Activated CD4-positive, alpha-beta T cell treated with anti-CD3 and anti-CD28 coated beads for 48 hours (primary cell): ENCODE measurements at regions not wholly inside any gene's neighbourhood (a gene's known extent, or its start where the extent isn't known, plus 50 kb on each side); places are given as distances from the start of the nearest gene placed in this dataset.
"Not testable (repeated sequence)": the region's sequence is repeated elsewhere in the genome, so short reads cannot be mapped to it uniquely, and the experiment has no call there.

Experiments used
- DNase-seq: peaks from one replicate; pipeline ENCODE4 v3.0.0-alpha.2; 2020

DNA sequence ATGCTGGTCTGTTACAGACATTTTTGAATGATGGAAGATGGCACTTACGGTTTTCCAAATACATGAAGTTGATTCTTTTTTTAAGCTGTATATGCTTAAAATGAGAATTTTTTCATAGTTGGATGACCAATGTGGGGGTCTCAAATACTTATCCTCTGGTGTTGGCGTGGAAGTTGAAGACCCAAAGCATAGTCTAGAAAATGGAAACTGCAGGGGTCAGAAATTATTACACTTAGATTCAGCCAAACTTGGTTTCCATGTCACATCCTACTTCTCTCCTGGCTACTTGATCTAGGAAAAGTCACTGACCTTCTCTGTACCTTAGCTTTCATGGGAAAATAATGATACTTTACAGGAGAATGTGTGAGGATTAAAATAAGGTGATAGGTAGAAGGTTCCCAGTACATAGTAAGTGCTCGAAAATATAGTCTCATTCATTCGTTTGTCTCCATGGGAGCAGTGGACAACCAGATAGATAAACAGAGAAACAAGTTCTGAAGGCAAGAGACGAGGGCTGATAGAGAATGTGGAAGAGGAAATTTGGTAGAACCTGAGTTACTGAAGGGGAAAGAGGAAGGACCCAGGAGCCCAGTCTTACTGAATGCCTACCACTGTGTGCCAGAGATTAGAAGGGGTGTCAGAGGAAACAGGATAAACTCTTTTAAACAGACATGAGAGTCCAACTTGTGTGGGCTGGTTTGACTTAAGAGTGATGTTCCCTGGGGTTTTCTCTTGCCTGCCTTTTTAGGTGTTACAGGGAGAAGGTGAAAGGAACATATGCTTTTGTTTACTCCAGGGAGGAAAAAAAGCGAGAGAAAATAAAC lies 560.3 kb upstream of the KLF4 start:
- DNase-seq = no peak

DNA sequence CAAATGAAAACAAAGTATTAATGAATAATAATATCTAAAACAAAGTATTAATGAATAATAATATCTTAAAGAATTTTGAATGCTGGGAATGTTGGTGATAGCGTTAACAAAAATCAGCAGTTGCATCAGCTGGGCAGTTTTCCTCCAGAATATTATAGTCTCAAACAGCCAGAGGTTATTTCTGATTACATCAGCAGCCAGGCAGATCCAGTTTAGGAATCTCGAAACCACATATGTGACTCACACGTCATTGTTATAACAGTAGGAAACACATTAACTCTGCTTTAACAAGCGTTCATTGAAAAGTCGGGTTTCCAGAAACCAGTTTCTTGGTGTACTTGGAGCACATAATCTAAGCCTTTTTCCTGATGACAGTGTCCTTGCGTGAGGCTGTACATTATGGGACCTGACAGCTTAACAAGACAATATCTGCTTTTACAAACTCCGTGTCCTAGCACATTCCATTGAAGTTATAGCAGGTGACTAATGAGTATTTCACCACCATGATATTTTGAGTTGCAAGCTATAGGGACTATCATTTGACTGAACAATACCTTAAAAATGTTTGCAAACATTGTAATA lies 559.5 kb upstream of the KLF4 start:
- DNase-seq = no peak

DNA sequence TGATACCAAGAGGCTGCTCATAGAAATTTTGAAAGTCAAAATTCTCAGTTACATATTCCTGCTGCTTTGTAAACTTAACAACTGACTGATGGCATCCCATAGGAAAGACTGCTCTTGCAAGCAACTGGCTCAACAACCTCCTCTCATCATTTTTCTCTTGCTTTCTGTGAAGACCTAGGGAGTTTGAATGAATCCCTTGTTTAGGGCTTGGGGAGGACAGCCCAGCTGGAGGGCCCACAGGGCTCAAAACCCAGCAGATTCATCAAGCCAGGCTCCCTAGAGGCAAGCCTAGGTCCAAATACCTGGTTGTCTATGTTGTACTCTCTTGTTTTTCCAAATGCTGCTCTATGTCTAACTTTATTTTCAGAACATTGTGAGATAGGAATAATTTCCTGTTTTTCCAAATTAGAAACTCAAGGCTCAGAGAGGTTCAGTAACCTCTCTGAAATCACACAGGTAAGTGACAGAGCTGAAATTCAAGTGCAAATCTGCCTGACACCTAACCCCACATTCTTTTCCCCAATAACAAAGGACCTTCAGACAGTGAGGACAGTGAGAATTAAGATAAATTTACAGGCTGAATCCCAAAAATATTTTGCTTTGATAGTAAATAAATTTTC lies 558.9 kb upstream of the KLF4 start:
- no peak for DNase-seq

DNA sequence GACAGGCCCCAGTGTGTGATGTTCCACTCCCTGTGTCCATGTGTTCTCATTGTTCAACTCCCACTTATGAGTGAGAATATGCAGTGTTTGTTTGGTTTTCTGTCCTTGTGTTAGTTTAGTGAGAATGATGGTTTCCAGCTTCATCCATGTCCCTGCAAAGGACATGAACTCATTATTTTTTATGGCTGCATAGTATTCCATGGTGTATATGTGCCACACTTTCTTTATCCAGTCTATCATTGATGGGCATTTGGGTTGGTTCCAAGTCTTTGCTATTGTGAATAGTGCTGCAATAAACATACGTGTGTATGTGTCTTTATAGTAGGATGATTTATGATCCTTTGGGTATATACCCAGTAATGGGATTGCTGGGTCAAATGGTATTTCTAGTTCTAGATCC lies 558.2 kb upstream of the KLF4 start:
- DNase-seq = not testable (repeated sequence)

DNA sequence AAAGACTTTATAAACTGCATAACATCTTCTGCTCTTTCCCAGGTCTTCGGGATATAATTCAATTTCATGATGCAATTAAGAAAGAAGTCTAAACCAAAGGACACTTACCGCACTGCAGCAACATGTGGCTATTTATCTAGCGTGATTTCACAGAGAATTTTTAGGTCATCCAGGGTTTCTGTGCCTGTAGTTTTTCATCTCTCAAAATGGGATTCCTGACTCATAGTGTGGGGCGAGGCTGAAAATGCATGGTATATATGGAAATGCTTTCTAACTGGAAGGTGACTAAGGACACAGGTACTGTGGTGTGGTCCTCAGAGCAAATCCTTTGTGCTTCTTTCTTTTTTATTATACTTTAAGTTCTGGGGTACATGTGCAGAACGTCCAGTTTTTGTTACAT lies 557.7 kb upstream of the KLF4 start:
- DNase-seq = no peak

DNA sequence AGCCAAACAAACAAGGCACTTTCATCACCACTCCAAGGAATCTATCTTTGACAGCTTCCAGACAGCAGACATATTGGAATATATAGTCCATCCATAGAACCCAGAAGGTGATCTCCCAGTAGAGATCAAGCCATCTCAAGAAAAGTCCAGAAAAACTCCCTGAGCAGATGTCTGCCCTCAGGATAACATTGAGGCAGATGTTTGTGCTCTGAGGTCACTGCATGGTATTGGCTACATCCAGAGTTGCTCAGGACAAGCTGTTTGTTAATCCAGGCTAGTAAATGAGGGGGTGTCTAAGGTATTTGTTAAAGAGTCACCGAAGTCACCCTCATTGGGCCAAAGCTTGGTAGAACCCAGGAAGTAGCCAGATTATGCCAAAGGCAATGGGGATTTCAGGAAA lies 556.3 kb upstream of the KLF4 start:
- no peak for DNase-seq

DNA sequence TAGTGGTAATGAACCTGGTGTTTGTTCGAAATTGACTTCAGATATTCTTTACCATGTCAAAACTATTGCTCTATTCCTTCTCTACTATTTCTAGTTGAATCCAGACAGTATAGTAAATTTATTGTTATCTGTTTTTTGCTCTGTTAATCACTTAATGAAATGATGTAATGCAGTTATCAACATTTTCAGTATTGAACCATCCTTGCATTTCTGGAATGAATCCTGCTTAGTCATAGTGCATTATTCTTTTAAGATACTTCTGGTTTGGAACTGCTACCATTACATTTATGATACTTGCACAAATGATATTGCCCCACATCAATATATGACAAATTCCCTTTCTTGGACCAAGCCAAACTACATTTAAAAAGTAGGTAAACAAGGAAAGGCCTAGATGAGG lies 554.0 kb upstream of the KLF4 start:
- no peak for DNase-seq

DNA sequence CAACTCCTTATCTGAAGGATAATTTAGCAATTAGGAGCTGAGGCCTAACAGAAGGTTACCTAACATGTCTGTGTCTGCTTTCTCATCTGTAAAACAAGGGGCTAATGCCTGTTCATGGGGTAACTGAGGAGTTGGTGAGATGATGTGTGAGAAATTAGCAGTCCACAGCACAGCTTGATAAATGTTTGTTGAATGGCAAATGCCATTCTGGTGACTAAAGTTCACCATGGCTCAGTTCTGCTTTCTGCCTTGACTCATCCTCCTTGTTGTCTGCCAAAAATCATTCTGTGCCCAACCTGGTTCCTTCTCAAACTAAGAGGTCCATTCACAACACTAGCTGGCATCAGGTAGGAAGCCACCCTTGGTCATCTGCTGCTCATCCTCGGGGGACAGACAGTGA lies 552.0 kb upstream of the KLF4 start:
- no peak for DNase-seq

DNA sequence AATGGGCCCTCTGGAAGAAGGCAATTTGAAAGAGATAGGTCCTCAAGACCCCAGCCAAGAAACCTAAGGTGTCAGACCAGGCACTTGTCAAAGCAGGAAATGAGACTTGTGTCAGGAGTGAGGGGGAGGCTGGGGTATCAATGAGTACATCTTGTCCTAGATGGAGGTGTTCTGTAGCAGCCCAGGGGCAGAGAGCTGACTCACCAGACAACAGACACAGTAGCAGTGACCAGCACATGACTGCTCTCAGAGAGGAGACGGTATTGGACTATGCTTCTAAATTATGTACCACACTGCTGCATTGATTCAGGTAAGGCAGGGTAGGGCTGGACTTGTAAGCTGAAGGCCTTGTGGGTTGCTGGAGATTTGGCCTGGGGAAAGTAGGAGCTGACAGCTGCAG lies 551.2 kb upstream of the KLF4 start:
- no peak for DNase-seq

DNA sequence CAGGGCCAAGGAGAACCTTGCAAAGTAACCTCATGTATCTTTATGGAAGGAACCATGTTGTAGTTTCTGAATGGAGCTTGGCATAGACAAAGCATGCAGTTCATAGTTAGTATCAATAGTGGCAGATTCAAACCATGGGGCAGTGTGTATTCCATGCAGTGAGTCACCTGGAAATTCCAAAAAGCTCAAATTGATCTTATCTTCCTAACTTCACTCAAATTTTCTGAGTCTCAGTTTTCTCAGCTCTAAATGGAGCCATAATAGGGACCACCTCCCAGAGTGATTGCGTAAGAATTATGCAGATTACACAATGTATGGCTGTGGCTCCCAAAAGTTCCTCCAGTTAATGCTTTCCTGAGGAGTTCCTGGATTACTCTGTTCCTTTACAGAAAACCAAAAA lies 549.9 kb upstream of the KLF4 start:
- DNase-seq = no peak

DNA sequence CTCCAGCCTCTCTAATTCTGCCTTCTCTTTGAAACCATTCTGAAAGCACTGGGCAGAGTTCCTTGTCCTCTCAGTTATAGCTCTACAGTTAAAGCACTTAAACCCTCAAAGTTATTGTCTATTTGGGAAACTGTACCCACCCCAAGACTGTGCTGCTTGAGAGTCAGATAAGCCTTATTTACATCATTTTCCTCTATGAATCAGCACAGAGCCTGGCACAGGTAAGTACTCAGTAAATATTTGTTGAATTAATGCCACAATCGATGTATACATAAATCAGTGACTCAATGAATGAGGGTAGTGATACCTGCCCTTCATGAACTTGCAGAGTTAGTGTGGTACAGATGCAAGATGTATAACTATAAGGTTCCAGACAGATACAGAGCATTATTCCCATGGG lies 549.4 kb upstream of the KLF4 start:
- DNase-seq = no peak

DNA sequence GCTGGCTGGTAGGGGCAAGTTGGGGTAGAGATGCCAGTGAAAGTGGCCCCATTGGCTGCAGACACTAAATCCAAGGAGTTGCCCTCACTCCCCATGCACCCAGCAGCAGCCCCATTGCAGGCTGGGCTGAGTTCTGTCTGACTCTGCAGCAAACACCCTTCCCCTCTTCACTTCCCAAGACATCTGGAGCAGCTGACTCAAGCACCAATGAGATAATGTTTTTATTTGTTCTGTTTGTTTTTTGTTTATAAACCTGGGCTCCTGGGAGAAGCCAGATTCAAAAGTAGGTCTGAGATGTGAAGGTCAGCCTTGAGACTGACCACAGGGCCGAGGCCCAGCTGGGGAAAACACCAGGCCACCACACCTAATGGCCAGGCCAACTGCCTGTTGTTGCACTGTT lies 545.9 kb upstream of the KLF4 start:
- no peak for DNase-seq

DNA sequence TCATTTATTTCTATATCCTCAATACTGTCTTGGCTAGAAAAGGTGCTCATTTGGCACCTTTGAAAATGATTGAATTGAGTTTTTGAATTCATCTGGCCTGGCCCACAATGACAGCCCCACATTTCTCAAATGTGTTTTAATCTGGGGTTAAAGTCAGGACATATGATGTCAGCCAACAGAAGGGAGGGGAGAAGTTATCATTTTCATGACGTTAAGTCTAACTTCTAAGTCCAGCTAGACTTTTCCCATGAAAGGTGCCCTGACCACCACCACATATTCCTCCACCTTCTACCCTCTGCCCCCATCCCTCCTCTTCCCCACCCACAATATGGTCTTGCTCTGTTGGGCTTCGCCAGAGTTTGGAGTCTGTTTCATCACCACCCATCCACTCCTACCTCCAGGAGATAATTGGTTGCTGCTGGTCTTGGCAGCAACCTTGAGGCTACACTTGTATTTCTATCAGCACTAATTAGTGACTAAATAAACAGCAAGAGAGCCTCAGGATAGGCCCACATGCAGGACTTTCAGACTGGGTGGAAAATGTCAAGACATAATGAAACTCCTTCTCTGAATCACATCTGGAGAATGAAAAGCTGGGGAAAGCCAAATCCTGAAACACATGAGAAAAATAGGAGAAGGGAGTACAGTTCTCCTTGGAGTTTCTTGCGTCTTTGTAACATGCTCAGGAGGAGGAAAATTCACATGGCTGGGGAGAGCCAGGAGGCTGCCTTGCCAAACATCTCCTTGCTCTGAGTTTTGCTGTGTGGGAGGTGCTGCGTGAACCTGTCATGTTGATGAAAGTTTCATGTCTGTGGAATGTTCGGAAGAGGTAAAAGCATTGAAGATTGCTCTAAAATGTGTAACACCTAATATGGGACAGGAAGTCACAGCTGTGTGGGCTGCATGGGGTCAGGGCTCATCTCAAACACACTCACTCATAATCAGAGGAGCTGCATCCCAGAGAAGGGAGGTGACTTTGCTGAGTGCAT lies 544.7 kb upstream of the KLF4 start:
- no peak for DNase-seq

DNA sequence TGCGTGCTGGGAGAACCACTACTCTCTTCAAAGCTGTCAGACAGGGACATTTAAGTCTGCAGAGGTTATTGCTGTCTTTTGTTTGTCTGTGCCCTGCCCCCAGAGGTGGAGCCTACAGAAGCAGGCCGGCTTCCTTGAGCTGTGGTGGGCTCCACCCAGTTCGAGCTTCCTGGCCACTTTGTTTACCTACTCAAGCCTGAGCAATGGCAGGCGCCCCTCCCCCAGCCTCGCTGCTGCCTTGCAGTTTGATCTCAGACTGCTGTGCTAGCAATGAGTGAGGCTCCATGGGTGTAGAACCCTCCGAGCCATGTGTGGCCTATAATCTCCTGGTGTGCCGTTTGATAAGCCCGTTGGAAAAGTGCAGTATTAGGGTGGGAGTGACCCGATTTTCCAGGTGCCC lies 542.5 kb upstream of the KLF4 start:
- DNase-seq = not testable (repeated sequence)

DNA sequence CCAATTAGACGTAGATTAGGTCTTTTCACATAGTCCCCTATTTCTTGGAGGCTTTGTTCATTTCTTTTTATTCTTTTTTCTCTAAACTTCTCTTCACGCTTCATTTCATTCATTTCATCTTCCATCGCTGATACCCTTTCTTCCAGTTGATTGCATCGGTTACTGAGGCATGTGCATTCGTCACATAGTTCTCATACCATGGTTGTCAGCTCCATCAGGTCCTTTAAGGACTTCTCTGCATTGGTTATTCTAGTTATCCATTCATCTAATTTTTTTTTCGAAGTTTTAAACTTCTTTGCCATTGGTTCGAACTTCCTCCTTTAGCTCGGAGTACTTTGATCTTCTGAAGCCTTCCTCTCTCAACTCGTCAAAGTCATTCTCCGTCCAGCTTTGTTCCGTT lies 541.7 kb upstream of the KLF4 start:
- not testable (repeated sequence) for DNase-seq

DNA sequence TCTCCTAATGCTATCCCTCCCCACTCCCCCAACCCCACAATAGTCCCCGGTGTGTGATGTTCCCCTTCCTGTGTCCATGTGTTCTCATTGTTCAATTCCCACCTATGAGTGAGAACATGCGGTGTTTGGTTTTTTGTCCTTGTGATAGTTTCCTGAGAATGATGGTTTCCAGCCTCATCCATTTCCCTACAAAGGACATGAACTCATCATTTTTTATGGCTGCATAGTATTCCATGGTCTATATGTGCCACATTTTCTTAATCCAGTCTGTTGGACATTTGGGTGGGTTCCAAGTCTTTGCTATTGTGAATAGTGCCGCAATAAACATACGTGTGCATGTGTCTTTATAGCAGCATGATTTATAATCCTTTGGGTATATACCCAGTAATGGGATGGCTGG lies 537.1 kb upstream of the KLF4 start:
- not testable (repeated sequence) for DNase-seq

DNA sequence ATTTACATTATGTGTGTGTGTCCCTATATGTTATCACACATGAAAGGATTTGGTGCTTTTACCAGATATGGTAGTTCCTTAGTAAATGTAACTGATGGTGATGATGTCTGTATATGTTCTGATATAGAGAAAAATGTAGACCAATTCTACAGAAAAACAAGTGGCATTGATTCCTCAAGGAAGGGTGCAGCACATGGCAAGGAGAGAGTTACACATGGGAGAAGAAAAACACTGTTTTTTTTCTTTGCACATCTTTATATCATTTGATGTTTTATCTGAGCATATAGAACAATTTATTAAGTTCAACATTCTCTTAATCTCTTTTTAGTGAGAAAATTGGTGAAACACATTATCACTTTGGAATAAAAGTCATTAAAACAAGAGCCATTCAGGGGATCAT lies 535.0 kb upstream of the KLF4 start:
- DNase-seq = no peak

DNA sequence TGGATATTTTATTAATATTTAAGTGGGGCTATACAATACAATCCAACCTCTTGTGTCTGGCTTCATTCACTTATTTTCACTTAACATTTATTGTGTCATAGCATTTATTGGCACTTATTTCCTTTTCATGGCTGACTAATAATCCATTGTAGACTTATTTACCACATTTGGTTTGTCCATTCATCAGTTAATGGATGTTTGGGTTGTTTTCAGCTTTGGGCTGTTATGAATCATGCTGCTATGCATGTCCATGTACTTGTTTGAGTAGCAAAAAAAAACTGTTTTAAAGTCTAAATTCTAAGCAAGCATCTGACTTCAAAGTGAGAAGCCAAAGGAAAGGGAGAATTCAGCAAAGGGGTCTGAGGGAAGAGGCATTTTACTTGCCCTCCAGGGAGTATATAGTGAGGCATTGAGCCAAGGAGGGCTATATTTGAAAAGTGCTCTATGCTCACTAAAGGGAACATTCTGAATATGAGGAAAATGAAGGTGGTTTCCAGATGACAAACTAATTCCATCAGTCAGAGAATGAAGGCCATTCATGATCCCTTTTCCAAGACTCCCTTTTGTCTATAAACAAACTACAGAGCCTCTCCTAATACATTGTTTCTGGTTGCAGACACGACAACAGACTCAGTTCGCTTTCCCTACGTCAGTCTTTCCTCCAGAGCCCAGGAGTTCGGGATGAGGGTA lies 532.8 kb upstream of the KLF4 start:
- DNase-seq = no peak

DNA sequence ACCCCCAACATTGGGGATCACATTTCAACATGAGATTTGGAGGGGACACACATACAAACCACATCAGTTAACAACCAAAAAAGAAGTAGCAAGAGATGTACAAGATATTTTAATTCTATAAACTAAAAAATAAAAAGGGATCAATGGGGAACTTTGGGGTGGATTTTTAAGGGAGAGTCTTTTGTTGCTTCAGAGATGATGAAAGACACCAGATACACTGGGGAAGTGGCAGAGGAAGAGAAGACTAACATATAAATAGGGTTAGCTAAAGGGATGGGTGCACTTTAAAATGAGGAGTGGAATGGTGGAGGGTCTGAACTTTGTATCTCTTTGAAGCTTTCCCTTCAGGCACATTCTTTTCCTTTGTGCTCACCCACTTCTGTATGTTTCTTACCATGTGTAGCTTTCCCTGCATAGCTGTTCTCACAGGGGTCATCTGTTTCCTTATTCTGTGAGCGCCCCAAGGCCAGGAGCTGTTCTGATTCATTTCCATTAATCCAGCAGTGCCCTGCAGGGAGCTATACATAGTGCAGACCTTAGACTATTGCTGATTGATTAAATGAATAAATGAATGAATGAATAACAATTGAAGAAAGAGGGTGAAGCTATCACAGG lies 531.6 kb upstream of the KLF4 start:
- no peak for DNase-seq

DNA sequence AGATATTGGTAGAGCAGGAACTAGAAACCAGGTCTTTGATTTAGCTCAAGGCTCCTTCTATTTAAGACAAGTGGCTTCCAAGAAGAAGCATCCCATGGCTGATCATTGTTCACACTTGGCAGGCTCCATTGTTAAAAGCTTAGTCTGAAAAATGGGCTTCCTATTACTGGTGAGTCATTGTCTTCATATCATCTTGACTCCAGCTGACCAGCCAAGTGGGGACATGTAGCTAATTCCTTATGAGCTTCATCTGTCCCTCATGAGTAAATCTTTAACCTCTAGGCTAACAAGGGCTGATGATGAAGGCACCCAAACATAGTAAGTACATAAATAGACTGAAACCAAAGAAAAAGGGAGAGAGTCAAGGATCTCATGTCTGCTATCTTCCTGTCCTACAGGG lies 530.3 kb upstream of the KLF4 start:
- DNase-seq = no peak

DNA sequence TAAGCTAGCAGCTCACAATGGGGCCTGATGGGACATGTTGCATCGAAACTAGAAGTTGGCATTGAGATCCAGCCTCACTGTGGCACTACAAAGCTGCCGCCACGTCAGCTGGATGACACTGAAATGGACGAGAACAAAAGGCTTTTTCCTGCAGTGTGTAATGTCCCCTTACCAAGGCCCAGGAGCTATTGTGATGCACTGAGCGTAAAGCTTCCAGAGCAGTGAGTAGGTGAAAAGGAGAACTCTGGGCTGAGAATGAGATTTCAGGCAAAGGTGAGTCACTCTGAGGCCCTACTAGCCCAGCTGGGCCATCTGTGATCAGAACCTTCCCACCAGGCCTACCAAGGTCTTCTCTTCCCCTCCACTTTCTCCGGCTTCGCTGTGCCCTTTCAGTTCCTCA lies 528.1 kb upstream of the KLF4 start:
- DNase-seq = no peak

DNA sequence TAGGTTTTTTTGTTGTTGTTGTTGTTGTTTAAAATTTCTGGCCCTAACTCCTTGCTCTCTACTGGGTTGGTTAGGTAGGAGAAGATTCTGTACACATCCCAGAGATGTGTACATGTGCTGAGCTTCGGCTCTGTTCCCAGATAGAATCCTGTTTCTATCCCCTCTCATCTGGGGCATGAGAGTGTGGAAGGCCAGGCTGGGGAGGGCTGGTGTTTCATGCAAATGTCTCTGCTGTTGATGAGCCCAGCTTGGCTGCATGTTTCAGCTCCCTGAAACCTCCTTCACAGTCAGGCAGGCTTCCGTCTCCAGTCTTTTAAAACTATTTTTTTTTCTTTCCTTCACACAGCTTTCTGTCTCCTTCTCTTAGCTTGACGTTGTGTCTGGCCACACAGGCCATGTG lies 526.9 kb upstream of the KLF4 start:
- no peak for DNase-seq
